ENCODE measurements at regions not wholly inside any gene's neighbourhood (a gene's known extent, or its start where the extent isn't known, plus 50 kb on each side); places are given as distances from the start of the nearest gene placed in this dataset.

DNA sequence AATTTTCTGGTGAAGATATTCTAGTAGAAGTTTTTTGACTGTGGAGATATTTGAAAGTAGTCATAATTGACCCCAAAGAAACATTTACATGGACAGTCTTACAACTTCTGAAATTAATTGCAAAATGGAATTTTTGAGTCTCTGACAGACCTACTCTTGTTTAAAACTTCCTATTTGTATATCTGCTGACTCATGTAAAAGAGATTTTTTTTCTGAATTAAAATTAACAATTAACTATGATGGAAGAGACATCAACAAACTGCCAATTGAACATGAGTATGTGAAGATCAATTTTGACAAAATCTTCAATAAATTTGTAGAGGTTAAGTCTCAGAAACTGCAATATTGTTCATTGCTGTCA lies 108.5 kb upstream of the MAX start:
- ChIA-PET CTCF (no interaction called here), POLR2A (no interaction called here)
- H3K9me2 ChIP-seq, result no peaks in the 10 kb centered on the region
- no peaks in the 10 kb centered on the region for H3K36me3 ChIP-seq (replicated peaks in 1 of 2; ENCODE audit: control insufficient read depth in 1 of 2, insufficient read depth in 2 of 2, low read length in 1 of 2)
- H3K9ac ChIP-seq, result no peak overlapping the region; the same call in 1 of the 2 replicates
- H3K4me2 ChIP-seq, result peak overlapping the region; percentile 36; the same call in 1 of the 2 replicates
- peak overlapping the region; percentile 77 for H2AFZ ChIP-seq (ENCODE audit: low read depth)
- no peaks in the 10 kb centered on the region for H3K27me3 ChIP-seq (ENCODE audit: insufficient read depth)
- no peaks in the 10 kb centered on the region for H3K9me3 ChIP-seq
- no peaks in the 10 kb centered on the region for H3K79me2 ChIP-seq (ENCODE audit: insufficient read depth)
- H4K20me1 ChIP-seq (ENCODE audit: insufficient read depth), result no peaks in the 10 kb centered on the region
- no peak for TF ChIP-seq GATA2 (CRISPR knock-in tag; IDR thresholded peaks at IDR 0.05)
- no peak for TF ChIP-seq POLR2AphosphoS5 (IDR thresholded peaks at IDR 0.05; ENCODE audit: low read depth, low read length)
- no peak for TF ChIP-seq EP300 (IDR thresholded peaks at IDR 0.05; ENCODE audit: borderline replicate concordance in 1 of 2, low read depth in 1 of 2, low read length in 1 of 2)
- TF ChIP-seq, protein P1, sequence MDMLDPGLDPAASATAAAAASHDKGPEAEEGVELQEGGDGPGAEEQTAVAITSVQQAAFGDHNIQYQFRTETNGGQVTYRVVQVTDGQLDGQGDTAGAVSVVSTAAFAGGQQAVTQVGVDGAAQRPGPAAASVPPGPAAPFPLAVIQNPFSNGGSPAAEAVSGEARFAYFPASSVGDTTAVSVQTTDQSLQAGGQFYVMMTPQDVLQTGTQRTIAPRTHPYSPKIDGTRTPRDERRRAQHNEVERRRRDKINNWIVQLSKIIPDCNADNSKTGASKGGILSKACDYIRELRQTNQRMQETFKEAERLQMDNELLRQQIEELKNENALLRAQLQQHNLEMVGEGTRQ (IDR thresholded peaks at IDR 0.05; ENCODE audit: borderline replicate concordance, low read depth, low read length), result no peak
- TF ChIP-seq RCOR1 (IDR thresholded peaks at IDR 0.05; ENCODE audit: low read length), result no peak
- TF ChIP-seq SMC3 (IDR thresholded peaks at IDR 0.05; ENCODE audit: low read depth, low read length), result no peak
- TF ChIP-seq RAD21 (IDR thresholded peaks at IDR 0.05; ENCODE audit: low read length), result no peak
- no peak for TF ChIP-seq GABPA (IDR thresholded peaks at IDR 0.05; ENCODE audit: low read depth)
- TF ChIP-seq, protein P2, sequence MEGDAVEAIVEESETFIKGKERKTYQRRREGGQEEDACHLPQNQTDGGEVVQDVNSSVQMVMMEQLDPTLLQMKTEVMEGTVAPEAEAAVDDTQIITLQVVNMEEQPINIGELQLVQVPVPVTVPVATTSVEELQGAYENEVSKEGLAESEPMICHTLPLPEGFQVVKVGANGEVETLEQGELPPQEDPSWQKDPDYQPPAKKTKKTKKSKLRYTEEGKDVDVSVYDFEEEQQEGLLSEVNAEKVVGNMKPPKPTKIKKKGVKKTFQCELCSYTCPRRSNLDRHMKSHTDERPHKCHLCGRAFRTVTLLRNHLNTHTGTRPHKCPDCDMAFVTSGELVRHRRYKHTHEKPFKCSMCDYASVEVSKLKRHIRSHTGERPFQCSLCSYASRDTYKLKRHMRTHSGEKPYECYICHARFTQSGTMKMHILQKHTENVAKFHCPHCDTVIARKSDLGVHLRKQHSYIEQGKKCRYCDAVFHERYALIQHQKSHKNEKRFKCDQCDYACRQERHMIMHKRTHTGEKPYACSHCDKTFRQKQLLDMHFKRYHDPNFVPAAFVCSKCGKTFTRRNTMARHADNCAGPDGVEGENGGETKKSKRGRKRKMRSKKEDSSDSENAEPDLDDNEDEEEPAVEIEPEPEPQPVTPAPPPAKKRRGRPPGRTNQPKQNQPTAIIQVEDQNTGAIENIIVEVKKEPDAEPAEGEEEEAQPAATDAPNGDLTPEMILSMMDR (IDR thresholded peaks at IDR 0.05), result no peak
- TF ChIP-seq TEAD4 (IDR thresholded peaks at IDR 0.05; ENCODE audit: borderline replicate concordance, insufficient read depth), result no peak
- no peak for TF ChIP-seq FOSL2 (IDR thresholded peaks at IDR 0.05; ENCODE audit: borderline replicate concordance, low read depth)
- TF ChIP-seq CHD2 (IDR thresholded peaks at IDR 0.05; ENCODE audit: low read length, partially characterized antibody), result no peak
- TF ChIP-seq PBX3 (IDR thresholded peaks at IDR 0.05), result no peak
- TF ChIP-seq MXI1 (IDR thresholded peaks at IDR 0.05; ENCODE audit: low read depth, low read length), result no peak
- TF ChIP-seq, protein P3, sequence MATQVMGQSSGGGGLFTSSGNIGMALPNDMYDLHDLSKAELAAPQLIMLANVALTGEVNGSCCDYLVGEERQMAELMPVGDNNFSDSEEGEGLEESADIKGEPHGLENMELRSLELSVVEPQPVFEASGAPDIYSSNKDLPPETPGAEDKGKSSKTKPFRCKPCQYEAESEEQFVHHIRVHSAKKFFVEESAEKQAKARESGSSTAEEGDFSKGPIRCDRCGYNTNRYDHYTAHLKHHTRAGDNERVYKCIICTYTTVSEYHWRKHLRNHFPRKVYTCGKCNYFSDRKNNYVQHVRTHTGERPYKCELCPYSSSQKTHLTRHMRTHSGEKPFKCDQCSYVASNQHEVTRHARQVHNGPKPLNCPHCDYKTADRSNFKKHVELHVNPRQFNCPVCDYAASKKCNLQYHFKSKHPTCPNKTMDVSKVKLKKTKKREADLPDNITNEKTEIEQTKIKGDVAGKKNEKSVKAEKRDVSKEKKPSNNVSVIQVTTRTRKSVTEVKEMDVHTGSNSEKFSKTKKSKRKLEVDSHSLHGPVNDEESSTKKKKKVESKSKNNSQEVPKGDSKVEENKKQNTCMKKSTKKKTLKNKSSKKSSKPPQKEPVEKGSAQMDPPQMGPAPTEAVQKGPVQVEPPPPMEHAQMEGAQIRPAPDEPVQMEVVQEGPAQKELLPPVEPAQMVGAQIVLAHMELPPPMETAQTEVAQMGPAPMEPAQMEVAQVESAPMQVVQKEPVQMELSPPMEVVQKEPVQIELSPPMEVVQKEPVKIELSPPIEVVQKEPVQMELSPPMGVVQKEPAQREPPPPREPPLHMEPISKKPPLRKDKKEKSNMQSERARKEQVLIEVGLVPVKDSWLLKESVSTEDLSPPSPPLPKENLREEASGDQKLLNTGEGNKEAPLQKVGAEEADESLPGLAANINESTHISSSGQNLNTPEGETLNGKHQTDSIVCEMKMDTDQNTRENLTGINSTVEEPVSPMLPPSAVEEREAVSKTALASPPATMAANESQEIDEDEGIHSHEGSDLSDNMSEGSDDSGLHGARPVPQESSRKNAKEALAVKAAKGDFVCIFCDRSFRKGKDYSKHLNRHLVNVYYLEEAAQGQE (IDR thresholded peaks at IDR 0.05; ENCODE audit: low read depth, low read length), result no peak
- TF ChIP-seq, protein P4, sequence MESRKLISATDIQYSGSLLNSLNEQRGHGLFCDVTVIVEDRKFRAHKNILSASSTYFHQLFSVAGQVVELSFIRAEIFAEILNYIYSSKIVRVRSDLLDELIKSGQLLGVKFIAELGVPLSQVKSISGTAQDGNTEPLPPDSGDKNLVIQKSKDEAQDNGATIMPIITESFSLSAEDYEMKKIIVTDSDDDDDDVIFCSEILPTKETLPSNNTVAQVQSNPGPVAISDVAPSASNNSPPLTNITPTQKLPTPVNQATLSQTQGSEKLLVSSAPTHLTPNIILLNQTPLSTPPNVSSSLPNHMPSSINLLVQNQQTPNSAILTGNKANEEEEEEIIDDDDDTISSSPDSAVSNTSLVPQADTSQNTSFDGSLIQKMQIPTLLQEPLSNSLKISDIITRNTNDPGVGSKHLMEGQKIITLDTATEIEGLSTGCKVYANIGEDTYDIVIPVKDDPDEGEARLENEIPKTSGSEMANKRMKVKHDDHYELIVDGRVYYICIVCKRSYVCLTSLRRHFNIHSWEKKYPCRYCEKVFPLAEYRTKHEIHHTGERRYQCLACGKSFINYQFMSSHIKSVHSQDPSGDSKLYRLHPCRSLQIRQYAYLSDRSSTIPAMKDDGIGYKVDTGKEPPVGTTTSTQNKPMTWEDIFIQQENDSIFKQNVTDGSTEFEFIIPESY (IDR thresholded peaks at IDR 0.05; ENCODE audit: borderline replicate concordance, low read depth), result no peak
- no peak for TF ChIP-seq ELF1 (IDR thresholded peaks at IDR 0.05)
- no peak for TF ChIP-seq FOXJ3 (CRISPR knock-in tag; IDR thresholded peaks at IDR 0.05)
- no peak for TF ChIP-seq TAF1 (IDR thresholded peaks at IDR 0.05; ENCODE audit: borderline replicate concordance, low read depth, low read length)
- TF ChIP-seq, protein P5, sequence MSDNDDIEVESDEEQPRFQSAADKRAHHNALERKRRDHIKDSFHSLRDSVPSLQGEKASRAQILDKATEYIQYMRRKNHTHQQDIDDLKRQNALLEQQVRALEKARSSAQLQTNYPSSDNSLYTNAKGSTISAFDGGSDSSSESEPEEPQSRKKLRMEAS (IDR thresholded peaks at IDR 0.05; ENCODE audit: low read depth), result no peak
- no peak overlapping the region for H3K4me3 ChIP-seq (ENCODE audit: low read depth in 2 of 2, low read length in 1 of 2)
- H3K4me1 ChIP-seq (ENCODE audit: control insufficient read depth in 1 of 2, insufficient read depth in 2 of 2, low read depth in 1 of 2, low read length in 1 of 2), result peaks cover 10 to 11% of the 10 kb centered on the region in 2 experiments; a peak in 3 of 4 replicates
- peak overlapping the region; percentile 50 to 56; a peak in 3 of 4 replicates for H3K27ac ChIP-seq (ENCODE audit: low read depth in 2 of 2, low read length in 1 of 2)
- H3F3A ChIP-seq (replicated peaks; ENCODE audit: insufficient read depth), result peaks cover 14% of the 10 kb centered on the region
- DNase-seq, result no peak

Data from SK-N-SH (cell line).